CD4-positive, alpha-beta T cell treated with Interleukin-1 beta for 1 hour (primary cell): ENCODE measurements at regions not wholly inside any gene's neighbourhood (a gene's known extent, or its start where the extent isn't known, plus 50 kb on each side); places are given as distances from the start of the nearest gene placed in this dataset.
"Not testable (repeated sequence)": the region's sequence is repeated elsewhere in the genome, so short reads cannot be mapped to it uniquely, and the experiment has no call there.

Experiments used
- DNase-seq, 2 donors: peaks; one replicate each; pipeline ENCODE4 v3.0.0-alpha.2; 2020 to 2022

- DNase-seq = not testable (repeated sequence)
Measured at GRCh38 chr6:139444273-139444787, 69.9 kb upstream of the CITED2 start.

- DNase-seq = no peak
Measured at GRCh38 chr6:139443231-139444112, 69.0 kb upstream of the CITED2 start.

- DNase-seq = no peak
Measured at GRCh38 chr6:139442188-139442671, 67.8 kb upstream of the CITED2 start.

DNA sequence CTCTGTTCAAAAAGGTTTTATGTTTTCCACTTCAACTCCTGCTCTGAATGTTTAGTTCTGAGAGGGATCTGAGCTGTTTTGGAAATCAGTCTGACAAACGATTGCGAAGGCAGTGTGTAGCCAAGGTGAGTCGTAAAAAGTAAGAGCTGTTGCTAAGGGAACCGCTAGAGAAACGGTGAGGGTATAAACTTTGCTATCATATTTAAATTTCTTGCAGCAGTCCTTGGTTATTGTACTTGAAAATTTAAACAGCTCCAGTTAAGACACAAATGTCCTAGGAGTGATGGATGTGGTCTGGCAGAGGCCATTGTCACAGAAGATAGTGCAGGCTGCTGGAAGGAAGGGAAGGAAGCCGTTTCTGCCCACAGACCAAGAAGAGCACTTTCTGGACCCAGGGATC is 64.9 kb upstream of the CITED2 start:
- DNase-seq = no peak

DNA sequence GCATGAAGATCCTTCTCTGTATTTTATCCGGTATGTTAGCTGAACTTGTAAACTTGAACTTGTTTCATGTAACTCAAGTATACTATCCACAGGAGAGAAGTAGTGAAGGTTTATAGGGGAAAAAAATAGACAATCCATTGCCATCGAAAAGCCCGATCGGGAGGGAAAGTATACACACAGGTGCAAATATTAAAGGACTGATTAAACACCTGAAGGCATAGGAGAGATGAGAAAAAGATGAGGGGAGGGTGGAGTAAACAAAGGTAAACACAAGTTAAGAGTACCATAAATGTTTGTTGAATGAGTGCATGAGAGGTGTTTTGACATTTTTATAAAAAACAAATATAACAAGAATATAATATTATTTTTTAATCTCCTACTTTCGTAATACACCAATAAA is 64.3 kb upstream of the CITED2 start:
- DNase-seq = no peak

DNA sequence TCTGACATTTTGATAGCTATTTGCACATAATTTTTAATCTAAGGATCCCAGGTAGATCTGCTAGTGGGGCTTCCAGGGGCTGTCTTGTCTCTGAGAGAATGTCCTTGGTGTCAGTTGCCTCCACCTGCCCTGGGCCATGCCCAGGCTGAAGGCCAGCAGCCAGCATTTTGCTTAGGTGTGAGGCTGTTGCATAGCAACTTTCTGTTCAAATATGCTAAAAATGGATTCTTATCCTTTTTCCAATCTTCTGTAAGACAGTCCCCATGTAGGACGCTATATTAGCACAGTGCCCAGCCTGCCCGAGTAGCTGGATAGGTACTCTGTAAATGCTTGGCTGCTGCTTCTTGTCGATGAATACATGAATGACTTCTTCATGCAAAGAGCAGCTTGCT is 62.5 kb upstream of the CITED2 start:
- no peak for DNase-seq

DNA sequence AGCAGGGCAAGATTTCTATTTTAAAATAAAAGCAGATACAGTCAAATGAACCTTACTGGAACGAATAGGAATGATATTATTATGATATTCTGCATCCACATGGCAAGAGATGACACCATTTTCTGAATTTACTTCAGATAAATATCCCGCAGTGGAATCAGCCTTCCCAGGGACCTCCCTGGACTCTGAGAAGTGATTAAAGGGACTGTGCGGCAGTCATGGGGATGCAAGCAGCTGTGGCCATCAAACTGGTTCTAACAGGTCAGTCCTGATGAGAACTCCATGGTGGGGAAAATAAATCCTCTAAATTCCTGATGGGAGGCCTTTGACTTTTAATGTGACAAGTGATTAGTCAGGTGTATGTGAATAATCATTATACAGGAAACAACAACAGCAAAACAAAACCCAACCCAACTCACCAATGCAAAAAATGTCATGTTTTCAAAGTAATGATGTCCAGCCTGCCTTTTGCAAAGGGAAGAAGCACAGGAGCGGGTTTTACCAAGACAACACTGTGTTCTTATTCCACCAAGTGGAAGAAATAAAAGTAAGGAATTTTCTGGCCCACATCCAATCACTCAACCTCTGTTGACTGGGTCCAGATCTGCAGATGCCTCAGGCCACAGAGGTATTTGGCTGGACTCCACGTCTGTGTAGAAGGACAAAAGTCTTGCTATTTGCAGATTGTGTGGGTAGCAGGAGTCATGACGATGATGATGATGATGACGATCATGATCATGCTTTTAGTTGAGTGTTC is 61.9 kb upstream of the CITED2 start:
- DNase-seq = no peak

DNA sequence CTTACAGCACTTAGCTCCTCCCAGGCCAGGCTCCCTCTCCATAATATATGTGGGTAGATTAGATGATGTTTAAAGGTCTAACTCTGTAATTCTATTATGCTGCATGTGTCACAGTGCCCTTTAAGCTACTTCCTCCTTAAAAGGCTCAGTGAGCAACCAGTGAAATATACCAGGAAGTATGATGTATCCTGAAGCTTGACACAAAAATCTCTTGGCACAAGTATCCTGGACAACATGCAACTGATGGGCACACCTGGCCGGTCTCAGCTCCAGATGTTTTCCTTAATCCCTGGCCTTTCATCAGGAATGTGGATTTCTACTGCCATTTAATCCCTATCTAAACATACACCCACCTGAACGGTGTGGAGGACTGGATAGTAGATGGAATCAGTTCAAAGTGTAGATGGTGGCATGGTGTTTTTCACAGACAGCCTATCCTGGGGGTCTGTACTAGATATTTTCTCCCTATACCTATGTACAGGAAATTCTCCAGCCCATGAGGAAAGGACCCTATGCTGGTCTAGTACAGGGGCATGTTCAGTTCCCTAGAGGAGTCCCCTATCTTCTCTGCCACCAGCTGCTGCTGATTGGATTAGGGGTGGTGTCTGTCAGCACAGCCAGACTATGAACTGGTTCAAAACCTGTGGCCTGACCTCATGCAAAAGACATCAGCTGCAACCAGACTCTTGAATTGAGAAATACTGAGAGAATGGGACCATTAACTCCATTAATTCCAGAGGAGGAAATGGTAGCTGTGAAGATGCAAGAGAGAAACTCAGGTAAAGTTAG is 59.4 kb upstream of the CITED2 start:
- DNase-seq = no peak

DNA sequence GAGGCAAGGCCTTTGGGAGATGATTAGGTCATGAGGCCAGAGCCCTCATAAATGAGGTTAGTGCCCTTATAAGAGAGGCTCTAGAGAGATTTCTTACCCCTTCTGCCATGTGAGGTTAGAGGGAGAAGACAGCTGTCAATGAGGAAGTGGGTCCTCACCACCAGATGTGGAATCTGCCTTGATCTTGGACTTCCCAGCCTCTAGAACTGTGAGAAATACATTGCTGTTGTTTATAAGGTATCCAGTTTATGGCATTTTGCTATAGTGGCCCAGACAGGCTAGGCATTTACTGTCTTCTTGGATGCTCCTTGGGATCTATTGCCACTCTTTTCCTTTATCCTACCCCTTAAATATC is 57.1 kb upstream of the CITED2 start:
- DNase-seq = no peak

DNA sequence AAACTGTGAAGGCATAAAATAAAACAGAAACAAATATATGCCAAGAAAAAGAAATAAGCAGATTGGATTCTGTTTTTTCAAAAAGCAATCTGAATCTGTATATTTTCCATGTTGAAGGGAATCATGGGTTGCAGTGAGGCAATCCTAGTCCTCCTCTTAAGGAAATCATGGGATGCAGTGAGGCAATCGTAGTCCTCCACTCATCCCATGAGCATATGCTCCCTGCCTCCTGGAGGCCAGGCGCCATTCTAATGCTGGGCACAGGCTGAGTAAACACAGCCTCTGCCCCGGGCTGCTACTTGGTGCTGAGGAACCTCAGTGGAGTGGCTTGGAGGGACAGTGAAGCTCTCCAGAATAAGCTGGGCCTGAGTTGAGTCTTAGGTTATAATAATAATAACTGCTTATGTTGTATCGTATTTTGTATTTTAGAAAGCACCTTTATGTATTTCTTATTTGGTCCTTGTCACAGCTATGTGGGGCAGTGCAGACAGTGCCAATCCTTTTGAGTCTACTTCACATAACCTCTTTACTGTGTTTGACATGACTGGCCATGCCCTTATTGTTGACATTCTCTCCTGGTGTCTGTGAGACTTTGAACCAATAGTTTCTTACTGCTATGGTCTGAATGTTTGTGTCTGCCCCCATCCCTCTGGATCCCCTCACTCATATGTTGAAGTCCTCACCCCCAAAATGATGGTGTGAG is 56.6 kb upstream of the CITED2 start:
- DNase-seq = no peak

GRCh38 chr6:139429580-139430145 is 55.2 kb upstream of the CITED2 start:
- DNase-seq = no peak

GRCh38 chr6:139427199-139427598 is 52.8 kb upstream of the CITED2 start:
- DNase-seq = no peak

GRCh38 chr6:139426795-139427194 is 52.3 kb upstream of the CITED2 start:
- no peak for DNase-seq

- DNase-seq = no peak
Measured at GRCh38 chr6:139425780-139426179, 51.3 kb upstream of the CITED2 start.

DNA sequence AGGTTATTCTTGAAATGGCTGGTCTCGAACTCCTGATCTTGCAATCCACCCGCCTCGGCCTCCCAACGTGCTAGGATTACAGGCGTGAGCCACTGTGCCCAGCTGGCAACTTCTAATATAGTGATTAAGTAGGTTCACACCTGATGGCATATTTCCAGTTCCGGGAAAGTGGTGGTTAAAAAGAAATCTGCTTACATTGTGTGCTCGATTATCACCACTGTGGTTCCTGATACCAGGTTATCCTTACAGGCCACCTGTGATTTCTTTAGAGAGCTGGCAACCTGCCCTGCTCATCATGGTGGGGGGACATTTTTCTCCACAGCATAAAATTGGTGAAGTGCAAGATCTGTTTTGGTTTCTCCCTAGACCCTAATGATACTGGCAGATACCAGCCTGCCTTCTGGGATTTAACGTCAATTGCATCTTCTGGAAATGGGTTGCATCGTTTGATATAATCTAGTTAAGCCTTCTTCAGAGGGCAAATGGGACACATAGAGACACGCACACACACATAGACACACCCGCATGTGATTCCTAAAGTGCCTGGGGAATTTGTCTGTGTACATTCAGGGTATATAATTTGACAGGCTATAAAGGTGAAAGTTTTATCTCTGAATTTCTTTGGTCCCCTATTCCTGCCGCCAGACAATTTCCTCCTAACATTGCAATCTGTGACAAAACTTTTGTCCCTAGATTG is 49.7 kb upstream of the CITED2 start:
- DNase-seq = no peak
